T-helper 2 cell treated with Interferon-gamma antibody and Interleukin-4, amounts not matched to agents 100 ng/mL and 5 ng/mL, for 36 hours (primary cell): ENCODE measurements at regions not wholly inside any gene's neighbourhood (a gene's known extent, or its start where the extent isn't known, plus 50 kb on each side); places are given as distances from the start of the nearest gene placed in this dataset.

ENCODE experiments used
- intact Hi-C: fragments of 100-400 bp; cut with micrococcal nuclease; formaldehyde crosslinking; loops from one replicate; pipeline ENCODE4 v1.15.1; 2023

GRCh38 chr10:88195841-88196240, 332.4 kb downstream of the PTEN start:
- intact Hi-C loops, result no loop called here

DNA sequence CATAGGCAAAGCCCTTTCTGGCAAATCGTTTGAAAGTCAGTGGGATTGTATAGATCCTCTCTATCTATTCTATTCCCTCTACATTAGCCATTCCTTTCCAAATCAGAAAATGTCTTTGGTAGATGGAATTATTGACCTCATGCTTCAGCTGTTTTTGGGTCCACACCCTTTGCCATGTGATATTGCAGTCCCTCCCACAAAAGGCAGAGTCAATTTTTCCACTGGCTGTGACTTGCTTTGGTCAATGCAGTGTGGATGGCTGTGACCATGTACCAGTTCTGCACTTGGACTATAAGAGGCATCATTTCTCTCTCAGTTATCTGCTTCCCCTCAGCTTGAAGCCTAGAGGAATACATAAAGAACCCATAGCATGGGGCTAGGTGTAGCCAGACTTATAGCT, 332.9 kb downstream of the PTEN start:
- intact Hi-C loops, result no loop called here

GRCh38 chr10:88198023-88198422, 334.6 kb downstream of the PTEN start:
- intact Hi-C loops, result no loop called here

DNA sequence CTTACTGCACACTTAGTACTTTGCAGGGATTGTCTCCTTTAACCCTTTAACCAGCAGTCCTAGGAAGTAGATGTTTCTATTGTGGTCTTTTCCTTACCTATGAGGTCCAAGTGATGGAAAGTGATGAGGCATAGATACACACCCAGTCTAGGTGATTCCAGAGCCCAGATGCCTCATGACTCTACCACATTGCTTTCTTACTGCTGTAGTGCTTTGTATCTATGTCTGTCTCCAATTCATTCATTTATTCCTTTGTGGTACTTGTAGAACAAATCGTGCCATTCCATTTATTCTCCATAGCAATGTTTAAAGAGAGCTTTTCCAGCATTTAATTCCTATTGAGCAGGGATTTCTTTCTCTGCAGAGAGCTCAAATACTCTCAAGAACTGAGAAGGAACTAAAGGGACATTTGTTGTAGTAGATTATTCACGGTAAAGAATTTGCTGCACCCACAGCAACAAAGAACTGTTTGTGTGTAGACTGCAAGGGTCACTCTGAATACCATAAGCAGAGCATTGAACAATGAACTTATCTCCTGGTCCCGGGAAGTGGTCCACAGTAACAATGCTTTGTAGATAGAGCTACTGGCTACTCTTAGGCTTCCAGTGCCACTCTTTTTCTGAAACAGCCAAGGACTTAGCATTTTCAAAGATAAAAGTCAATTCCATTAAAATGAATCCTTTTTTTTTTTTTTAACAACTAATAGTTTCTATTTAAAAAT, 337.0 kb downstream of the PTEN start:
- intact Hi-C loops, result no loop called here

DNA sequence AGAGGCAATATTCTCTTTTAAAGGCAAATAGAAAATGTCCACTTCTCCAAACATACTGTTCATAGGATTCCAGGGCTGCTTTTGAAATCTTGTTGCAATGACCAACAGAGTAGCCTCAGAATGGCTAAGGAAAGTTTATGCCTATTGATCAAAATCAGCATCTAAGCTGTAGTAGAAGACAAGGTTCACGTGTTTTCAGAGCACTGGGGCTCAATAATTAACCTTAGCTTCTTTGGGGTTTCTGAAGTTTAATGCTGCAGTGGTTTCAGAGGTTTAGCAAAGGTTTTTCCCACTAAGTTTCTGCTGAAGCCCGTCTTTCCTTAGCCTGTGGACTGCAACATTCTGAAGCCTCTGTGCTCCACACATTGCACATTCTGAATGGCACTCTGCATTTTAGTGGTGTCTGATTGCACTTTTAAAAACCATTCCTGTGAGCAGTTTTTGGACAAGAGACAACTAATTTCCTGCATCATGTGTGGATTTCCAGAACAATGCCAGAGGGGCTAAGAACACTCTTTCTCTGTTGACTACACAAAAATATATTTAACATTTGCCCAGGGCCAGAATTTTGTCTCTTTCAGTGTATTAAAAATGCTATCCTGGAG, 342.5 kb downstream of the PTEN start:
- intact Hi-C loops, result no loop called here

- intact Hi-C loops, result no loop called here
These were observed 343.7 kb downstream of the PTEN start for GRCh38 chr10:88207121-88207546.

DNA sequence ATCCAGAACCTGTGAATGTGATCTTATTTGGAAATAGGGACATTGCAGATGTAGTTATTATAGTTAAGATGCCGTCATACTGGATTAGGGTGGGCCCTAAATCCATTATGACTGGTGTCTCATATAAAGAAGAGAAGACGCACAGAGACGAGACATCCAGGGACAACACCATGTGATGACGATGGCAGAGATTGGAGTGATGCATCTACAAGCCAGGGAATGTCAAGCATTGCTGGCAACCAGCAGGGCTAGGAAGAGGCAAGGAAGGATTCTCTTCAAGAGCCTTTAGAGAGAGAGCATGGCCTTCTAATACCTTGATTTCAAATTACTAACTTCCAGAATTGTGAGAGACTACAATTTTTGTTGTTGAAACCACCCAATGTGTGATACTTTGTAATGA, 345.8 kb downstream of the PTEN start:
- intact Hi-C loops, result no loop called here

DNA sequence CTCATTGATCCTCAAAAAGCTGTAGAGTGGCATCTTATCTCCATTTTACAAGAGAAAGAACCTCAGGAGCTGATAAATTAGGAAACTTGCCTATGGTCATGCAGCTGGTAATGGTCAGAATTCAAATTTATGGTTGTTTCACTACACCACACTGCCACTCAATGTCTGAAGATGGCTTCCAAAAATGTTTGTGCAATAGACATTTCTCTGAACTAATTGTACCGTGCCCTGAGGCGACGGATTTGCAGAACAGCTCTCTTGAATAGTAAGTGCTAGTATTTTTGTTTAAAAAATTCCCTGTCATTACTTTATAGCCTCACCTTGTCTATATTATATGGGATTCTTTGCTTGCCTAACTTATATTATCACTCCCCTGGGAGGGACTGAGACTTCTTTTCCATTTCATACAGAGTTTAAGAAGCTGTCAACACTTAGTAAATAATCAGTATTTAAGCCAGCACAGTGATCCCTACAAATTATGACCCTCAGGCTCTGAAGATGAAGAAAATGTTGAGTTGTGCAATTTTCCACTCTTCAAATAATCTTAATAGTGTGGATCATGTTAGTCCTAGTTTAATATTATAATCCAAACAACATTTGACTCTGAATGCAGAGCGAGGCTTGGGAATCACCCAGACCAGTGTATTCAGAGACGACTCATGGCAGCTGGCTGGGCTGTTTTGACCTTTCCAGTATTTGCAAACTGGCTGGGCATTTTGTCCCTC, 346.6 kb downstream of the PTEN start:
- intact Hi-C loops, result no loop called here

DNA sequence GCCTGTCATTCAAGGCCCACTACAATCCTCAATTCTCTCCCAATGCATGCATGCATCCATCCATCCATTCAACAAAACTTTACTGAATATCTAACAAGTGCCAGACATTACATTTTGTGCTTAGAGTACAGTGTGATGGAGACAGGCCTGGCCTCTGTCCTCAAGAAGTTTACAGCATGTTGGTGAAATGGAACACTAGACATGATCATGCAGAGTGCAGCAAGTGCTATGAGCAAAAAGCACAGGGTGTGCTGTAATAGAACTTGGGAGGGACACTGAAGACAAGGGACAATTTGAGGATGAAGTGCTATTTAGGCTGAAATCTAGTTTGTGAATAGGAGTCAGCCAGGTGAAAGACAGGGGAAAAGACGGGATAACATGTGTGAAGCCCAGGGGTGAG, 347.8 kb downstream of the PTEN start:
- intact Hi-C loops, result no loop called here

DNA sequence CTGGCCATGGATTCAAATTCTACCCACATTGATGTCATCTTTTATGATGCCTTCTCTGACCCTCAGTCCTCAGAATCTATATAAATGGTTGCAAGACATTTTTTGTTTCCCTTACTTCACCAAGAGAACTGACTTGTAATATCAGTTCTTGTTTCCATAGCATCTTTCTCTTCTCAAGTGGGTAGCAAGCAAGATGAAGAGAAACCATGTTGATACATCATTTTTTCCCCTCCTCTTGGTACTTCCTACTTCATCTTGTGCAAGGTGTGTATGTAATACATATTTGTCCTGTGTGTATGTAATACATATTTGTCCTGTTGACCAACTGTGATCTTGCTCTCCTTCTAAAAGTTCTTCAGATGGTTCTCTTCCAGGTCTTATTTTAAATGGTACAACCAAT, 348.6 kb downstream of the PTEN start:
- intact Hi-C loops, result no loop called here

DNA sequence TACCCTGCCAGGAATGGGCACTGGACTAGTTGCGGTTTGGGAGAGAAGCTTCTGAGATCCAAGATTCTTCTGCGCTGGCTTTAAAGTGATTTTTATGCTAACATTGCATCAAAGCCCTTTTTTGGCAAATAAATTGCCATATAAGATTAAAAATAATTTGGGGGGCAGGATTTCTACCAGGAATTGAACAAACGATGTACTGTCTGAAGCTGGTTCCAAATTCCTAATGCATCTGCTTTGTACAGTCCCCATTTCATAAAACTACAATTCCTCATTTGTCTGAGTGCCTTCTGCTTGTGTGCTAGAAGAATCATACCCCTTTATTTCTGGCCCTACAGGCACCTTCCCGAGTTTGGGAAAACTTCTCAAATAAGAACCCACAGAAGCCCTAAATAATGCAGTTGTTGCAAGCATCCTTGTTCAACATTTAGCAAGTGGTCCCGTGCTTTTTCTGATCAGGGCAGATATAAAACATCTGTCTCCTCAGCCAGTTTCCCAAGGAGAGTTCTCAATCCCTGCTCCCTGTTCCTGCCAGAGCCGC, 349.7 kb downstream of the PTEN start:
- intact Hi-C loops, result no loop called here

GRCh38 chr10:88216976-88217375, 353.6 kb downstream of the PTEN start:
- intact Hi-C loops, result no loop called here

- intact Hi-C loops, result no loop called here
These were observed 354.9 kb downstream of the PTEN start for GRCh38 chr10:88218362-88218761.

DNA sequence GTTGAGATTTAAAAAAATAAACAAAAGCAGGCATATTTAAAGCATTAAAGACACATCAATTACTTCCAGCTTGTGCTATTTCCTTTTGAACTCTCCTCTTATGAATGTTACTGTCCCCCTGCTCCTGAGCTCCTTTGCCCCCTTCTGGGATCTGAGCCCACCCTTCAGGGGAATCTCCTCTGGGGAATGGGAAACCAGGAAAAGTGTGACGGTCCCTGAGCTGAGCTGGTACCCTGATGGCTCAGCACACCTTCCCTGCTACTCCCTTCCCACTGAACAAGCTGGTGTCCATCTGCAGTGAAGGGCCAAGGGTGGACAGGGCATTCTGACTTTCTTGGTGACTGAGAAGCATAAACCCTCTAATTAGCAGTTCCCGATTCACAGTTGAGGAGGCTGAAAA, 356.3 kb downstream of the PTEN start:
- intact Hi-C loops, result no loop called here

DNA sequence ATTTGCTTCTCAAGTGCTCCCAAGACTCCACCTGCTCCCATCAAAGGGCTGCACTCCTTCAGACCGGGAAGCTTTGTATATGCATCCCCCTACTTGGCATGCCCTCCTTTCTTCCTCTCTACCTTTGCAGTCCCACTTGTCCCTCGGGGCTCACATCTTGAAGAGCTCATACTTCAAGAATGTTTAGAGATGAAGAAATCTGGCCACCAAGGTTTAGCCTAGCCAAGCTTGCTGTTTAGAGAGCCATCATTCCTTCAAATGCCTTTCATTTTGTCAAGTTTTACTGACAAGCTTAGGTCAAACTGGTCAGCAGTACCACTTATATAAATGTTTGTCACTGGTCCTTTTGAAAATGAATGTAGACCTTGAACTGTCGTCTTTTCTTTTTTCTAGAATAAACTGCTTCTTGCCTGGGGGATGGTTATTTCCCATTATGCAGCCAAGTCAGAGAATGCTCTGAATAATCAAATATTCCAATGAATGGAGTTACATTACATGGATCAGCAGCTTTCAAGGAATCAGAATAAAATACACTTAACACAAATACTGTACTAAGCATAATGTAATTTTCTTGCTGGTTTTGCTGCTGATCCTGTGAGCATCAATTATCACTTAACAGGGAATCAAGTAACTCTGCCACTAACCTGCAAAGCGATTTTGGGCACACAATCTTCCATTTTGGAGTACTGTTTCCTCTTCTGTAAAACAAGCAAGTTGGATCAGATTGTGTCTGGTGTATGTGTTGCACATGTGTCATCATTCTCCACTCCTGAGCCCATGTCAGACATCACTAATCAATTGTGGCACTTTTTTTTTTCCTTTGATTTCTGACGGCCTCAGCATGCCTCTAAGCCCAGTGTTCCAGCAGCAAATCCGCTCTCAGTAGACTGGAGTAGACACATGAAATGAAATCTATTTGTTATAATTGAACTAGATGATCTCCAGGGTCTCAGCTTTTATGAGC, 357.9 kb downstream of the PTEN start:
- intact Hi-C loops, result no loop called here

GRCh38 chr10:88222881-88223280, 359.5 kb downstream of the PTEN start:
- intact Hi-C loops, result no loop called here
